CD4-positive, alpha-beta T cell treated with Interleukin-2 at 100 ng/mL for 4 hours (primary cell): ENCODE measurements at regions not wholly inside any gene's neighbourhood (a gene's known extent, or its start where the extent isn't known, plus 50 kb on each side); places are given as distances from the start of the nearest gene placed in this dataset.

Experiments used
- DNase-seq: peaks from one replicate; pipeline ENCODE4 v3.0.0-alpha.2; 2020; ENCODE audit warnings: low spot score

DNA sequence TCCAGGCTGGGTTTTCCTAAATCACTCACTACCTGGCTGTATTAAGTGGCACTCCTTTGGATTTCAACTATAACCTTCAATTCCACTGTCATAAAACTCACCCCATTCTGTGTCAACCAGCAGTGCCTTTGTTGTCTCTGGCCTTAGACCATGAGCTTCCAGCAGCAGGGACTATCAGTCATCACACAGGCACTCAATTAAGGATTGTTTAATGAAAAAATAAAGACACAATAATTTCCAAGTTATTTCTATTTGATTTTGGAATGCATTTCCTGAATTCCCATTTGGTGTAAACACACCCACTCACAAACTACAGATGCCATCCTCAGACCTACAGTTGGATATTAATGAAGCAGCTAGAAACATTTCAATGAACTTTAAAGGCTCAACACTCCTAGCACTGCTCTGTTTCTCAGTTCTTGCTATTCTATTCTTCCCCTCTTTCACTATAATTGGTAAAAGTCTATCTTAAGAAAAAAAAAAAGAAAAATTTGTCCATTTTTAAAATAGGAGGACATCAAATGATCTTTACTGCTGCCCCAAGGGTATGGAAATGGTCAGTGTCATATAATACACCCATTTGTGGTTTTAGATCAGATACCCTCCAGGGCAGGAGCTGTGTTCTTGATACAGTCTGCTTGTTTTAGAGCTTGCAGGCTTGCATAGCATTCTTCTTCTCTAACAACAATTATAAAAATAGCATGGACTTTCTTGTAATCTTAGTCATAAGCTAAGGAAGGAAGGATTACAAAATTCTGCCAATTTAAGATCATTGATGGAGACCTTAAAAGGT is 156.4 kb downstream of the PTGER3 start:
- no peak for DNase-seq

DNA sequence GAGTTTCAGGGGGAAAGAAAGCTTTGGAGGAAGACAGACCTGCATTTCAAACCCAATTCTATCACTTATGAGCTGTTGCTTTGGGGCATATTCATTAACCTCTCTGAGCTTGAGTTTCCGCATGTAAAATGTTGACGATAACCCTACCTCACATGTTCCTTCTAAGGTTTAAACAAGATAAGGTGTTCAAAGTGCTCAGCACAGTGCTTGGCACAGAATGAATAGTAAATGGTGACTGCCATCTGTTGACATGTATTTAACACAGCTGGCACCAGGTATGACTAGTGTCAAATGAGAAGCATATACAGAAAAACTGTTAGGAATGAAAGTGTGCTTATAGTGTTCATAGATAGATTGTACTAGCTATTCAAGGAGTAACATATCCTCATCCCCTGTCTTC is 155.5 kb downstream of the PTGER3 start:
- no peak for DNase-seq

DNA sequence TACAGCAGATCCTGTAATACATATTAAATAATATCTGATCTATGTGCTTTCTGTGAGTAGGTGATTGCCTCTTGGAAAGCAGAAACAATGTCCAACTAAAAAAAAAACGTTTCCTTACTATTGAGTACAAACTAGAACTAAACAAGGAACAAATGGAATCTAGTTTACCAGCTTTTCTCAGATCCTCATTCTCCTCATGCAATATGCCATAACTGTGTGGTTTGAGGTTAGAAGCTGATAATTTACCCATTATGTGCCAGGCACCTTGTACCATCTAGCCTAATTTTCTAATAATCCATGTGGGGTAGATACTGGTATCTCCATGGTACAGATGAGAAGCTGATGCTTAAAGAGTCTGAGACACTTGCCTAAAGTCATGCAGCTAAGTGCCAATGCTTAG is 154.7 kb downstream of the PTGER3 start:
- no peak for DNase-seq

DNA sequence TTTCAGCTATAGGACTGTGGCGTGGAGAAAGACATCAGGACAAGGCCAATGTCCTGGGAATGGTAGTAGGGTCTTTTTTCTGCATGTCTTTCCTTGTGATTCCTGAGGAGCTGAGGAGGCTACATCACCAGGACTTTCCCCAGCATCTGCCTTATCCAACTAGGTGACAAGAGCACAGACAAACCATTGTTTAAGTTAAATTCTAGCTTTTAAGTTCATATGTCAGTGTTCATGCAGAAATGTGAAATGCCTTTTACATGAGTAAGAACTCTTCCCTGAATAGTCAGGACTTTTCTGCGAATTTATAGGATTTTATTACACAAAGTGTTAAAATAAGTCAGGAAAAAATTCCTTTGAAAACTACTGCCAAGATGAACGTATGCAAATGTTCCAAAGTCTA is 154.2 kb downstream of the PTGER3 start:
- DNase-seq, result no peak

DNA sequence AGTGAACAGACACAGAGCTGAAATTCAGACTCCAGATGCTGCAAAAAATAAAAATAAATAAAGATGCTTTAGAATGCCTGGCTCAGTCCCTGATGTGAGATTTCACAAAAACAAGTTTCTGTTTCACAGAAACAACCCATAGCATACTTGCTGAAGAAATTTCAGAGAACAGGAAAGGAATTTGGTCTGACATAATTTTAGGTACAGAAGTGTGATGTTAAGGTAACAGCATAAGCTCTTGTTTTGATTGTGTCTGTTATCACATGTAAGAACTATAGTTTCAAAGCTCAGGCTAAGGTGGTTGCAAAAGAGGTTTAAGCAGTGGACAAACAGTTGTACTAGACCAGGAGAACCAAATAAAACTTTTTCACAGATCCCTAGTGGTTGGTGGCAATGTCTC is 152.1 kb downstream of the PTGER3 start:
- DNase-seq, result no peak

DNA sequence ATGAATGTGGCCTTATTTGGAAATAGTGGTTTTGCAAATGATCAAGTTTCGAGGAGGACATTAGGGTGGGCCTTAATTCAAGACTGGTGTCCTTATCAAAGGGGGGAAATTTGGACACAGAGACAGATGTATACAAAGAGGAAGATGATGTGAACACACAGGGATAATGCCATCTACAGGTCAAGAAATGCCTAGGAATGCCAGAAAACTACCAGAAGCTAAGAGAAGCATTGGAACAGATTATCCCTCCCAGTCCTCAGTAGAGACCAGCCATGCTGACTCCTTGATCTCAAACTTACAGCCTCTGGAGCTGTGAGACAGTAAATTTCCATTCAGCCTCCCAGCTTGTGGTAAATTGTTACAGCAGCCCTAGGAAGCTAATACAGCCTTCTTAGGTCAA is 151.4 kb downstream of the PTGER3 start:
- DNase-seq, result no peak

DNA sequence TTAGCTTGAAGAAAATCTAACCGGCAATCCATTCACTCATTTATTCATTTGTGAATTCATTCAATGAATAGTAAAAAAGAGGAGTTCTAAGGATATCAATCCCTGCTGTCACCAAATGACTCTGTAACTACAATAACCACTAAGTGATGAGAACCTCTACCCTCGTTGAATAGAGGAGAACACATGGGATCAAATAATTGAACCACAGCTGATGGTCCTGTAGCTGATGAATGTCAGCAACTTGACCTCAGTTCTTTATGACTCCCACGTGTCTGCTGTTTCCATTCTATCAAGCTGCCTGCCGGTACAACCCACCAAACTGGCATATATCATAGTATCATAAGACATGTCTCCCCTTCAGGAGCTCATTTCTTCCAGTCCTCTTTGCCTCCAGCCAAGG is 150.3 kb downstream of the PTGER3 start:
- DNase-seq, result no peak

DNA sequence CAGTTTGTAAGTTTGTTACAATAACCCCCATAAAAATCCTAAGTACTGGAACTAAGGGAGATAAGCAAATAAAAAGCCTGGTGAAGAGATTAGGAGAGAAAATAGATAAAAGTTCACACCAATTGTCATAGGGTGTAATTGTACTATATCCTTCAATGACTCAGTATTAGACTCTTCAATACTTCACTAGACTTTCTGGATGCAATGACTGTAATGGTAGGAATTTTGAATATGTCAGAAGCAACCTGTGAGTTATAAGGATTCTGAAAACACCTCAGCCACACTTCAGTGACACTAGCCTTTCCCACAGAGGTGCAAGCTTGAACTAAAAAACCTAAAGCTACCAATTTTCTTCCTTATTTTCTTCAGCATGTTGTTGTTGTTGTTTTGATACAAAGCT is 147.9 kb downstream of the PTGER3 start:
- DNase-seq, result no peak

DNA sequence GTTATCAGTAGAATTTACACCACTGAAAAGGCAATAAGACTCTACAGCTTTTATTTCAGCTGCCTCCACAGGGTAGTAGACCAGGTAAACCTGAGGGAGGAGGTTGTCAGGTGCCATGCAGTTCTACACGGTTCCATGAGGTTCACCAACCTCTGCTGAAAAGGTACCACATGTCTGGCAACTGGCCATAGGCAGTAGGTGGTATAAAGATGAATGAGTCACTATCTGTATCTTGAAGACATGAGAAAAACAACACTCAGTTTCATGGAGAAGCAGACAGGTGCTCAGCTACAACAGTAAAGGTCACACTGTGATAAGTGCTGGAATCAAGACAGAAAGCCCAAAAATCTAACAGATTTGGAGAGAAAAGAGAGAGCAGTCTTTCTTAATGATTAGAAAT is 145.4 kb downstream of the PTGER3 start:
- no peak for DNase-seq

DNA sequence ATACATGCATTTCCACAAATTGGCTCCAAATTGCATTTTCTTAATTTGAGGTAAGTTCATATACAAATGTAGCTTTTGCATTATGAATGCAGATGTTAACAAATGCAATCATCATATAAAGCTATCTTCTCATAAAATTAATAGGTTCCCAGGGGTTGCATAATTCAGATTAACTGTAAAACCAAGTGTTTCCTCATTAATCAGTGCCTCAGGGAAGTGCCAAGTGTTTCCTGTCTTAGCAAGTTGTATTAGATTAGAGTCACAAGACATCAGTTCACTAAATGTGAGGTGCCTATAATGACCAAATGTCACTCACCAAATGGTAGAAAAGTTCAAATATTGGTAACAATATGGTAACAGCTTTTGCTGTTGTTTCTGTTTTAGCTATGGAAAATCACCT is 140.8 kb downstream of the PTGER3 start:
- DNase-seq, result no peak

DNA sequence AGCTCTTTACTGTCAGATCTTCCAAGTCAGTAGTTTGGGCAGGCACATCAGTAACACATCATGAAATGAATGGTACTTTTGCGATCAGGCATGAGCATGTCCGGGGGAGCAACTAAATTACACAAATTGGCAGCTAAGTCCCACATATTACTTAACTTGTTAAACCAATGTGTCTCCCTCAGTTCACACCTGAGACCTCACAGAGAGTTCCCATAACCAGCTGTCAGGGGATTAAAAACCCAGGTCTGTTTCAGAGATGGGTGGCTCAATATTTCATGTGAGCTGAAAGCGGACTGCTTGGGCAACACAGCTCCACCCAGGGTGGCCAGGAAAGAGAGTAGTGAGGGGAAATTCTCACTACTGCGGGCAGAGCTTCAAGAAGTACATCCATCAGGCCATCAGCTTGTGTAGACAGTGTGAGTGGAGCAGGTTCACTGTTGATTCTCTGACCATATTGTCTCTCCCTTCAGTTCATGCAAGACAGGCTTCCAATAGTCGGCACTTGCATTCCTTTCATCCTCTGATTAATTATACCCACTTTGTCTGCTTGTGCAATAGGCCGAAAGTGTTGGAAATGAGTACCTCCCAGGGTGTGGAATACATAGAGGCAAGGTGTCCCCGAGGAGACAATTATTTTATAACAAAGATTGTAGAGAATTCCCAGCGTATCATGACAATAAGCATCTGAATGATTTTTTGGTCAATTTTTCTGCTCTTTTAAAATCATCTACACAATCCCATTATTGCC is 139.9 kb downstream of the PTGER3 start:
- no peak for DNase-seq

DNA sequence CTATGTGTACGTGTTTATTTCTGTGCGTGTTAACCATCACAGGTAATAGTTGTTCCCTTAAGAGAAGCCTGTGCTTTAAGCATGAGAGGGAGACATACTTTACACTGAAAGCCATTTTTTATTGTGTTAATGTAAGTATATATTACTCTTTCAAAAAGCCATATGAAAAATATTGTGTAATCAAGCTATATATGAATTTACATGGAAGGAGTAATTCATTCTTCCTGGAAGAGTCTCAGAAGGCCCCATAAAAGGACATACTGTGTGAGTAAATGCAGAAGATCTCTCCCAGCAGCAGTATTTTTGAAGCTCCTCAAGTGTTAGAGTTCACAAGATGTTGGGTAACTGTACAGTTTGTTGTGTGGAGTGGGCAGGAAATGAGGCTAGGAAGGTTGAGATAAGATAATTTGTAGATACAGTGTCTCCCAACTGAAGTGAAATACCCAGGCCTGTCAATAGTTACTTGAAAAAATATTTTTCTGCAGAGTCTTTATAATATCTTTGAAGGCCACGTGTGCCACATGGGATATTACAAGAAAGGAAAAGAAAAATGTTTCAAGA is 138.3 kb downstream of the PTGER3 start:
- DNase-seq, result no peak

DNA sequence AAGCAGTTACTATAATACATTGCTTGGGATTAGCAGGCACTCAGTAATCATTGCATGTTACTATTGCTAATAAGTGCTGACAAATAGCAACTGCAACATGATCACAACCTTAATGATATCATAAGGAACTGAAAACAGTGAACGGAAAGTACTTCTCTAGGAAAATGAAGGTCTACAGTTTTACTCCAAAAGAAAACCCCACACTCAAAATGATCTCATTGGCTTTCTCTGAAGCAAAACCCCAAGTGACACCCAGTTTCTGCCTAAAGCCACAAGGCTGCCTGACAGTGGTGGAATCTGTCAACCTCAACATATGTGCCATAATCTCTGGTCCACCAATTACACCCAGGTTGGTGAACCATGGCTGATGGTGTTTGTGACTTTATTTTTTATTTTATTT is 137.6 kb downstream of the PTGER3 start:
- DNase-seq, result no peak

DNA sequence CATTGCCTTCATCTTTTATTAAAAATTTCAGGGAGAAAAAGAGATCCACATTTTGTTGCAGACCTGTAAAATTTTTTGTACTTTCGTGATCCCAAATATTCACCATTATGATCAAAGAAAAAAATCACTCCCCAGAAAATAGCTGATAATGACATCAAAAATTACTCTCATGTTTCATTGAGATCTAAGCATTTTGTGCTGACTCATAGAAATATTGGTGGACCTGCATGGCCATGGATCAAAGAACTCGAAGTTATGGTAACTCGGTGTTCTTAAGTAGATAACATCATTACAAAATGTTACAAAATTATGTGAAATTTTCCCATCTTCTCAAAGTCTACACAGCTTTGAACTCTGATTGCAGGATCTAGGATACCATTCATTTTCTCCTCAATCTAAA is 135.8 kb downstream of the PTGER3 start:
- DNase-seq, result no peak

DNA sequence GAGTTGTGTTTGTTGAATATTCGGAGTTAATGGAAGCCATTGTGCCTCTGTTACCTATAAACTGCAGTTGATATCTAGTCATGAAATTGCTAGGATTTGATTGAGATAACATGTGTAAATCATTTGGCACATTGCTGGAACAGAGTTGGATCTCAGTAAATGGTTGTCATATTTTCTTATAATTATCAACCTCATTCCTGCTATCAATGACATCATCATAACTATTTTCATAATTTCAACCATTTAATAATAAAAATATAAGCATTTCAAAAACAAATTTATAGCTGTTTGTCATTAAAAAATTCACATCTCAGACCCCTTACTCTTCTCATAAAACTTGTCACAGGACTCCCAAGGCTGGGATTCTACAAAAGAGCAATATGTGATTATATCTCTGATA is 133.4 kb downstream of the PTGER3 start:
- DNase-seq, result no peak

DNA sequence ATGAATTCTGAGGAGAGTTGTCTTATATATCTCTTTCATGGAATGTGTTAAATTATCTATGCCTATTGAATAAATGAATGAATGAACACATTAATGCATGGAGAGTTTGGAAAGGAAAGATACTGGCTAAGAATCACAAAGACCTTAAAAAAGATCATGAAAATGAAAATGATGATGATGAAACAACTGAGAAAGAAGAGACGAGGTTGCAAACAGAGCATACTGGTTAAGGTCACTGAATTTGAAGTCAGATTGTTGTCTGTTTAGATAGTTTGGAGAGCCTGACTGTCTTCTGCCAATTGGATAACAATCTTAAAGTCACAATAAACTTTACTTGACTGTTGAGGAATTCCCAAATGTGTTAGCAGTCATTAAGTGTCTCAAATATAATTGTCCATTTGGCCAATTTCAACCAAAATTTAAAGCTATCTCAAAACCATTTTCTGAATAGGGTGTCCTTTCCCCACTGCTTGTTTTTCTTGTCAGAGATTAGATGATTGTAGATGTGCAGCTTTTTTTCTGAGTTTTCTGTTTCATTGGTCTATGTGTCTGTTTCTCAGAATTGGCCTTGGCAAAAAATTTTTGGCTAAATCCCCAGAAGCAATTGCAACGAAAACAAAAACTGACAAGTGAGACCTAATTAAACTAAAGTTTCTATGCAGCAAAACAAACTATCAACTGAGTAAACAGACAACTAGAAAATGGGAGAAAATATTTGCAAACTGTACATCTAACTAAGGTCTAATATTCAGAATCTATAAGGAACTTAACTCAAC is 132.2 kb downstream of the PTGER3 start:
- DNase-seq, result no peak

DNA sequence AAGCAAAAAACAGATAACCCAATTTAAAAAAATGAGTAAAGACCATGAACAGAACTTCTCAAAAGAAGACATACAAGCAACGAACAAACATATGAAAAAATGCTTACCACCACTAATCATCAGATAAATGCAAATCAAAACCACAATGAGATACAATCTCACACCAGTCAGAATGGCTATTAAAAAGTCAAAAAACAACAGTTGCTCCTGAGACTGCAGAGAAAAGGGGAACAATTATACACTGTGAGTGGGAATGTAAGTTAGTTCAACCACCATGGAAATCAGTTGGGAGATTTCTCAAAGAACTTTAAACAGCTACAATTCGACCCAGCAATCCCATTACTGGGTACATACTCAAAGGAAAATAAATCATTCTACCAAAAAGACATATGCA is 131.6 kb downstream of the PTGER3 start:
- DNase-seq, result no peak

DNA sequence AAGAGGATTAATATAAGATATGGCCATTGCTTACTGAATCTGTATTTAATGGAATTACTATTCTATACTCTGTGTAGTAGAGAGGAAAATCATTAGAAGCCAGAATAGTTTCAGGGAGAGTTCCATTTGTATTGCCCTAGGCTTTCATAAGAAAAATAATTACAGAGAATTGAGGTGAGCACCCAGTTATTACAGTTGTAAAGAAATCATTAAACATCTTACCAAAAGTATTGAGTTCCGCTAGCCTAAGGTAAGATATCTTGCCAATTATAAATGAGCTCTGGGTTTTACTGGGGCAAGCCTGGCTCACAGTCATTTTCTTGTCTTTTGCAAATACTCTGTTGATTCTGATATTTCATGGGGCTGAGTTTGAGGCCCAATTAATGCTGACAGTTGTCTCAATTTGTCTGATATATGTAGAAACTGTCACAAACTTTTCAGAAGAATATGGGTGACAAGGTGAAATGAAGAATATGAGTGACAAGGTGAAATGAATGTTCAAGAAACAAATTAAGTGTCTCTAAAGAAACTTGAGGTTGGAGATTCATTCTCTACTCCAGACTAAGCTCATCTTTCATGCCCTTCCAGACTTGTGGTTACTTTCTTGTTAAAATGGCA is 127.8 kb downstream of the PTGER3 start:
- DNase-seq, result no peak
